Spleen (tissue), 11 donors: ENCODE measurements at regions not wholly inside any gene's neighbourhood (a gene's known extent, or its start where the extent isn't known, plus 50 kb on each side); places are given as distances from the start of the nearest gene placed in this dataset.

Experiments
- DNase-seq: peaks from one replicate; pipeline ENCODE4 v3.0.0-alpha.2; 2020
- H3K27ac ChIP-seq, 8 donors: fragments of 200-600 bp; sonication (generic) in 7 of 8; 1 replicate in 4 of 8; 2 replicates in 4 of 8; pipeline versions ENCODE4 v1.5.0 to v1.8.0; 2016 to 2021; ENCODE audit warnings: inconsistent platforms in 4 of 8, mild to moderate bottlenecking in 4 of 8, moderate library complexity in 1 of 8
- H3K27me3 ChIP-seq, 7 donors: fragments of 200-600 bp; sonication (generic) in 6 of 7; replicated peaks in 1 of 7; 1 replicate in 4 of 7; 2 replicates in 3 of 7; pipeline versions ENCODE4 v1.5.0 to v1.8.0; 2016 to 2021; ENCODE audit warnings: inconsistent platforms in 3 of 7, mild to moderate bottlenecking in 1 of 7
- H3K36me3 ChIP-seq, 6 donors: fragments of 200-600 bp; sonication (generic) in 5 of 6; 1 replicate in 4 of 6; 2 replicates in 2 of 6; pipeline versions ENCODE4 v1.5.0 to v1.8.0; 2016 to 2021; ENCODE audit warnings: inconsistent platforms in 2 of 6
- H3K4me1 ChIP-seq, 6 donors: fragments of 200-600 bp; sonication (generic) in 5 of 6; 1 replicate in 3 of 6; 2 replicates in 3 of 6; pipeline versions ENCODE4 v1.5.0 to v1.8.0; 2016 to 2021; ENCODE audit warnings: inconsistent platforms in 3 of 6
- H3K4me3 ChIP-seq, 8 donors: fragments of 200-600 bp; sonication (generic) in 7 of 8; 1 replicate in 4 of 8; 2 replicates in 4 of 8; pipeline versions ENCODE4 v1.5.0 to v1.8.0; 2016 to 2021; ENCODE audit warnings: inconsistent platforms in 4 of 8, mild to moderate bottlenecking in 4 of 8, moderate library complexity in 2 of 8
- H3K9me3 ChIP-seq, 8 donors: fragments of 200-600 bp; sonication (generic) in 7 of 8; 1 replicate in 4 of 8; 2 replicates in 4 of 8; pipeline versions ENCODE4 v1.5.0 to v1.8.0; 2016 to 2021; ENCODE audit warnings: inconsistent platforms in 4 of 8
- CTCF ChIP-seq, 11 experiments: fragments of 200-600 bp in 7 of 11; fragments of 450-650 bp in 4 of 11; sonication (generic) in 4 of 11; IDR thresholded peaks in 8 of 11; conservative IDR thresholded peaks in 3 of 11; 1 replicate in 7 of 11; 2 replicates in 4 of 11; pipeline versions ENCODE4 v1.4.0 to v1.8.0; 2016 to 2021; ENCODE audit warnings: antibody characterized with exemption in 11 of 11, inconsistent platforms in 4 of 11, mild to moderate bottlenecking in 1 of 11
- POLR2A ChIP-seq, 3 donors: fragments of 450-650 bp; IDR thresholded peaks; one replicate each; pipeline ENCODE4 v1.5.1; 2017; ENCODE audit warnings: antibody characterized with exemption in 3 of 3, mild to moderate bottlenecking in 1 of 3
- POLR2AphosphoS5 ChIP-seq, 3 donors: sonication (generic); formaldehyde crosslinking; IDR thresholded peaks; one replicate each; pipeline ENCODE4 v1.5.1; 2017; ENCODE audit warnings: antibody characterized with exemption in 3 of 3
- WGBS, 5 donors: extraction: QIAGEN DNeasy Blood & Tissue Kit in 3 of 5; methylation state at CpG; one replicate each; pipeline versions ENCODE4 v1.1.5 to v1.1.7; 2013 to 2018; 5-methylcytosine and 5-hydroxymethylcytosine counted together
- intact Hi-C: fragments of 100-400 bp; cut with DNase I; formaldehyde crosslinking; loops from one replicate; pipeline ENCODE4 v1.15.0; 2023; ENCODE audit warnings: low total_unique reads
- donor health status: healthy with polysubstance abuse.
- donor health status: DM: no; HTN: no; CAD: no; lungs with moderate emphysema.
- donor health status: DM: no; HTN: no; CAD: no.
- donor health status: Bipolar disorder and iron deficiency.
- donor health status: healthy.
- donor health status: DM: no; HTN: no; CAD: no.
- donor health status: DM: yes; HTN: yes; CAD: no.

GRCh38 chr9:26559506-26559905, 333.1 kb downstream of the CAAP1 start:
- Histone ChIP-seq H3K27ac (no peak overlapping the region), H3K36me3 (no peaks in the 10 kb centered on the region), H3K27me3 (no peaks in the 10 kb centered on the region), H3K4me3 (no peak overlapping the region), H3K9me3 (peaks cover 0 to 19% (median 6%) of the 10 kb centered on the region in 8 donors), H3K4me1 (no peaks in the 10 kb centered on the region)
- DNase-seq = no peak
- TF ChIP-seq POLR2A (IDR thresholded peaks at IDR 0.05) = no peak
- no peak for TF ChIP-seq CTCF (IDR thresholded peaks at IDR 0.05 in 8 of 11, conservative IDR thresholded peaks at IDR 0.05 in 3 of 11)
- no peak for TF ChIP-seq POLR2AphosphoS5 (IDR thresholded peaks at IDR 0.05)
- WGBS, 5 donors = 67 to 86% (median 75%) methylated on average over 3 of the region's 3 CpGs
- intact Hi-C loops = no loop called here

- intact Hi-C loops = no loop called here
- Histone ChIP-seq H3K4me1 (no peaks in the 10 kb centered on the region), H3K27ac (no peak overlapping the region), H3K36me3 (no peaks in the 10 kb centered on the region), H3K4me3 (no peak overlapping the region), H3K9me3 (peaks cover 0 to 5% (median 2%) of the 10 kb centered on the region in 8 donors), H3K27me3 (no peaks in the 10 kb centered on the region)
- no peak for DNase-seq
- TF ChIP-seq POLR2AphosphoS5 (IDR thresholded peaks at IDR 0.05) = no peak
- no peak for TF ChIP-seq CTCF (IDR thresholded peaks at IDR 0.05 in 8 of 11, conservative IDR thresholded peaks at IDR 0.05 in 3 of 11)
- no peak for TF ChIP-seq POLR2A (IDR thresholded peaks at IDR 0.05)
Observed at GRCh38 chr9:26551971-26552370, 340.6 kb downstream of the CAAP1 start.

- TF ChIP-seq CTCF (IDR thresholded peaks at IDR 0.05 in 8 of 11, conservative IDR thresholded peaks at IDR 0.05 in 3 of 11) (no peak), POLR2AphosphoS5 (IDR thresholded peaks at IDR 0.05) (no peak), POLR2A (IDR thresholded peaks at IDR 0.05) (no peak)
- 80 to 92% (median 88%) methylated on average over 2 of the region's 2 CpGs for WGBS, 5 donors
- DNase-seq = no peak
- H3K4me1 ChIP-seq = no peaks in the 10 kb centered on the region
- no peak overlapping the region for H3K4me3 ChIP-seq
- peaks cover 0 to 4% (median 1%) of the 10 kb centered on the region in 8 donors for H3K9me3 ChIP-seq
- H3K27ac ChIP-seq = no peak overlapping the region
- intact Hi-C loops = no loop called here
- no peaks in the 10 kb centered on the region for H3K27me3 ChIP-seq
- no peaks in the 10 kb centered on the region for H3K36me3 ChIP-seq
Observed at GRCh38 chr9:26551451-26551850, 341.2 kb downstream of the CAAP1 start.

GRCh38 chr9:26548781-26549290, 343.8 kb downstream of the CAAP1 start:
- H3K4me3 ChIP-seq = no peak overlapping the region
- DNase-seq = no peak
- 71 to 80% (median 77%) methylated on average over 4 of the region's 4 CpGs for WGBS, 5 donors
- no peak overlapping the region for H3K27ac ChIP-seq
- peaks cover 0 to 9% (median 2%) of the 10 kb centered on the region in 8 donors for H3K9me3 ChIP-seq
- no peaks in the 10 kb centered on the region for H3K27me3 ChIP-seq
- intact Hi-C loops = no loop called here
- no peaks in the 10 kb centered on the region for H3K36me3 ChIP-seq
- TF ChIP-seq POLR2A (IDR thresholded peaks at IDR 0.05) (no peak), POLR2AphosphoS5 (IDR thresholded peaks at IDR 0.05) (no peak), CTCF (IDR thresholded peaks at IDR 0.05 in 8 of 11, conservative IDR thresholded peaks at IDR 0.05 in 3 of 11) (no peak)
- H3K4me1 ChIP-seq = no peaks in the 10 kb centered on the region
